ENCODE measurements at regions not wholly inside any gene's neighbourhood (a gene's known extent, or its start where the extent isn't known, plus 50 kb on each side); places are given as distances from the start of the nearest gene placed in this dataset.

DNA sequence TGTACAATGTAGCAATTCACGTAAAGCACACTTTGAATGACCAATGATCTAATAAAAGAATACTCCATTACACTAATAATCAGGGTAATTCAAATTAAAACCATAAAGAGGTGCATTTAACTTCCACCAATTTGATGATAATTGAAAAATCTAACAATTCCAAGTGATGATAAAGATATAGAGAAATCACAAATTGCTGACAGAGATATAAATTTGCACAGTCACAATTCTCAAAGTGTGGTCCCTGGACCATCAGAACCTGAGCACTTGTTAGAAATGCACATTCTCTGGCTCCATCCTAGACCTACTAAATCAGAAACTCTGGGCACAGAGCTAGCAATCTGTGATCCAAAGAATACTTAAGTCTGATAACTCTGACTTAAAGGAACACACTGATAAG lies 165.8 kb upstream of the DCC start:
- no peak for DNase-seq
- Histone ChIP-seq H3K4me3 (no peak overlapping the region), H3K36me3 (no peaks in the 10 kb centered on the region), H3K4me1 (no peaks in the 10 kb centered on the region), H3K27me3 (no peaks in the 10 kb centered on the region), H3K9me3 (no peaks in the 10 kb centered on the region), H3K27ac (no peak overlapping the region)
- intact Hi-C loops (cut with DNase I; ENCODE audit: low total_unique reads) = no loop called here
- no peak for TF ChIP-seq POLR2A (IDR thresholded peaks at IDR 0.05)
- TF ChIP-seq, protein P1, sequence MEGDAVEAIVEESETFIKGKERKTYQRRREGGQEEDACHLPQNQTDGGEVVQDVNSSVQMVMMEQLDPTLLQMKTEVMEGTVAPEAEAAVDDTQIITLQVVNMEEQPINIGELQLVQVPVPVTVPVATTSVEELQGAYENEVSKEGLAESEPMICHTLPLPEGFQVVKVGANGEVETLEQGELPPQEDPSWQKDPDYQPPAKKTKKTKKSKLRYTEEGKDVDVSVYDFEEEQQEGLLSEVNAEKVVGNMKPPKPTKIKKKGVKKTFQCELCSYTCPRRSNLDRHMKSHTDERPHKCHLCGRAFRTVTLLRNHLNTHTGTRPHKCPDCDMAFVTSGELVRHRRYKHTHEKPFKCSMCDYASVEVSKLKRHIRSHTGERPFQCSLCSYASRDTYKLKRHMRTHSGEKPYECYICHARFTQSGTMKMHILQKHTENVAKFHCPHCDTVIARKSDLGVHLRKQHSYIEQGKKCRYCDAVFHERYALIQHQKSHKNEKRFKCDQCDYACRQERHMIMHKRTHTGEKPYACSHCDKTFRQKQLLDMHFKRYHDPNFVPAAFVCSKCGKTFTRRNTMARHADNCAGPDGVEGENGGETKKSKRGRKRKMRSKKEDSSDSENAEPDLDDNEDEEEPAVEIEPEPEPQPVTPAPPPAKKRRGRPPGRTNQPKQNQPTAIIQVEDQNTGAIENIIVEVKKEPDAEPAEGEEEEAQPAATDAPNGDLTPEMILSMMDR (IDR thresholded peaks at IDR 0.05) = no peak
- TF ChIP-seq EP300 (IDR thresholded peaks at IDR 0.05) = no peak
- TF ChIP-seq POLR2AphosphoS5 (IDR thresholded peaks at IDR 0.05) = no peak
- WGBS, 5 donors = 90 to 96% (median 93%) methylated on average over 1 of the region's 1 CpG

DNA sequence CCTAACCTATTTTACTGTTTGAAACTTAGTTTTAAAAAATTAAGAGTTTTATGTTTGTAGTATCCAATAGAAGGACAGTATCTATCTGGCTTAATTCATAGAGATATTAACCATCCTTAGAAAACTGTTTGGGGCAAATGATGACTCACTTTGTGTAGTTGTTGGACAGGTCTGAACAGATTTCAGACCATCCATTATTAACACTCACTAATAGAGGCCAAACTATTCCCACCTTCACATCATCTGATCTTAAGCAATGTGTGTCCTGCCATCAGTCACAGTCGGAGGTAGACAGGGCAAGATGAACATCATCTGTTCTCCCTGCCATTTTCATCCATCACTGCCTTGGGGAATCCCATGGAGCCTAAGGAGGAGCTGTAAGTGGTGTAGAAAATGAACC lies 164.6 kb upstream of the DCC start:
- Histone ChIP-seq H3K27ac (no peak overlapping the region), H3K36me3 (no peaks in the 10 kb centered on the region), H3K4me3 (no peak overlapping the region), H3K27me3 (no peaks in the 10 kb centered on the region), H3K9me3 (no peaks in the 10 kb centered on the region), H3K4me1 (no peaks in the 10 kb centered on the region)
- DNase-seq = no peak
- TF ChIP-seq POLR2A (IDR thresholded peaks at IDR 0.05) = no peak
- no peak for TF ChIP-seq POLR2AphosphoS5 (IDR thresholded peaks at IDR 0.05)
- TF ChIP-seq EP300 (IDR thresholded peaks at IDR 0.05) = no peak
- TF ChIP-seq, protein P1 (IDR thresholded peaks at IDR 0.05) = no peak
- WGBS, 5 donors = 60 to 75% (median 65%) methylated on average over 1 of the region's 1 CpG
- intact Hi-C loops (cut with DNase I; ENCODE audit: low total_unique reads) = no loop called here

DNA sequence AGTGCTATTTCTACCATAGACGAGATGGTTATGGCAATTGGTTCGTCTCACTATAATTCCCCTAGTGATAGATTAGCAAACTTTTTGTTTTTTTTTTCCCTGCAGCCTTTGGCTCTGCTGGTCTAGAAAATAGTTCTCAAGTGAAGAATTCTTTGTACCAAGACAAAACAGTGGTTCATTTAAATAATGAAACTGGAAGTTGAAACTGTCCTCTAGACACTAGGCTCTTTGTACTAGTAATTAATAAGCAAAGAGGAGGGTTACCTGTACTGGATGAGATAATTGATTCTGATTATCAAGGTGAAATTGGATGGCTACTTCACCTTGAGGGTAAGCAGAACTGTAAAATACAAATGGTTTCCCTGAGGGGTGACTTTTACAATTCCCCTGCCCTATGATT lies 156.9 kb upstream of the DCC start:
- TF ChIP-seq, protein P1 (IDR thresholded peaks at IDR 0.05) = no peak
- no peak for TF ChIP-seq POLR2A (IDR thresholded peaks at IDR 0.05)
- no peak for TF ChIP-seq POLR2AphosphoS5 (IDR thresholded peaks at IDR 0.05)
- TF ChIP-seq EP300 (IDR thresholded peaks at IDR 0.05) = no peak
- DNase-seq = no peak
- Histone ChIP-seq H3K4me1 (no peaks in the 10 kb centered on the region), H3K4me3 (no peak overlapping the region), H3K27me3 (no peaks in the 10 kb centered on the region), H3K27ac (no peak overlapping the region), H3K9me3 (no peaks in the 10 kb centered on the region), H3K36me3 (no peaks in the 10 kb centered on the region)
- intact Hi-C loops (cut with DNase I; ENCODE audit: low total_unique reads) = no loop called here
- WGBS, 5 donors = 92 to 96% (median 95%) methylated on average over 2 of the region's 2 CpGs

DNA sequence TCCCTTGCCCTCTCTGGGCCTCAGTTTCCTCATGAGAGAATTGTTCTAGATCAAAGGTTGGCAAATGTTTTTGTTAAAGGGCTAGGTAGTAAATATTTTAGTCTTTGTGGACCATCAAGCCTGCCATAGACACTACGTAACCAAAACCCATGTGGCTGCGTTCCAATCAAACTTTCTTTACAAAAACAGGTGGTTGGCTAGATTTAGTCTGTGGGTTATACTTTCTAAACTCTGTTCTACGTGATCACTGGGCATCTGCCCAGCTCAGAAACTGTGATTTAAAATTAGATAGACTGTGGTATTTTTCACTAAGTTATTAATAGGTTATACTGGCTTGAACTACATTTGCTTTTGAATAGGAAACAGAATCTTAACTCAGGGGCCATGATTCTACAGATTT lies 149.8 kb upstream of the DCC start:
- Histone ChIP-seq H3K4me3 (no peak overlapping the region), H3K9me3 (no peaks in the 10 kb centered on the region), H3K4me1 (no peaks in the 10 kb centered on the region), H3K36me3 (no peaks in the 10 kb centered on the region), H3K27me3 (no peaks in the 10 kb centered on the region), H3K27ac (no peak overlapping the region)
- WGBS, 5 donors = 69 to 77% (median 71%) methylated on average over 3 of the region's 3 CpGs
- no peak for TF ChIP-seq POLR2AphosphoS5 (IDR thresholded peaks at IDR 0.05)
- no peak for TF ChIP-seq EP300 (IDR thresholded peaks at IDR 0.05)
- TF ChIP-seq POLR2A (IDR thresholded peaks at IDR 0.05) = no peak
- TF ChIP-seq, protein P1 (IDR thresholded peaks at IDR 0.05) = no peak
- DNase-seq = no peak
- intact Hi-C loops (cut with DNase I; ENCODE audit: low total_unique reads) = no loop called here

Data from stomach (tissue), 8 donors.